ENCODE measurements at regions not wholly inside any gene's neighbourhood (a gene's known extent, or its start where the extent isn't known, plus 50 kb on each side); places are given as distances from the start of the nearest gene placed in this dataset.

DNA sequence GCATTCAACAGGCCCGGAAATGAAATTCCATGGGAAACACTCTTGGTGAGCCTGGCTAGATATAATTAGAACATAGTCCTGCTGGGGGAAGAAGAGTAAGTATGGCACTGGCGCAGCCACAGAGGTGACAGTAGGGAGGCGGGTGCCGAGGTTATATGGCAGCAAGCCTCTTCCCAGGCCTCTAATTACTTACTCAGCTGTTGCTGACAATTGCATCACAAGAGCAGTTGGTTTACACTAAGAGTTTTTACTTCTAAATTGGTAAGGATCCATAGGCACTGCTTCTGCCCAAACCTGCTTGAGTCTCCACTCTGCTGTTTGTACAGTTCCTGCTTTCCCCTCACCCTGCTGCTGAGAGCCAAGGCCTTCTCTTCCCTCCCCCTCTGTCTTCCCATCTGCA, 93.3 kb upstream of the DUSP5 start:
- Histone ChIP-seq H3K36me3 (ENCODE audit: control insufficient read depth in 2 of 2, insufficient read depth in 2 of 2, low read length in 1 of 2) (no peaks in the 10 kb centered on the region), H3K4me2 (ENCODE audit: control insufficient read depth, insufficient read depth) (no peak overlapping the region), H3K4me3 (no peak overlapping the region), H2AFZ (ENCODE audit: control insufficient read depth, low read depth, low read length) (no peak overlapping the region), H3K9me3 (replicated peaks; ENCODE audit: control insufficient read depth, insufficient read depth, low read length) (no peaks in the 10 kb centered on the region), H3K27ac (ENCODE audit: control insufficient read depth, insufficient read depth) (no peak overlapping the region), H3K79me2 (ENCODE audit: control insufficient read depth, insufficient read depth, low read length) (no peaks in the 10 kb centered on the region), H4K20me1 (ENCODE audit: control insufficient read depth, insufficient read depth) (no peaks in the 10 kb centered on the region), H3K27me3 (replicated peaks in 1 of 2; ENCODE audit: control insufficient read depth in 2 of 2, insufficient read depth in 2 of 2, low read length in 1 of 2) (no peaks in the 10 kb centered on the region), H3K4me1 (ENCODE audit: control insufficient read depth, insufficient read depth, low read length) (peaks cover 19% of the 10 kb centered on the region), H3K9ac (ENCODE audit: control insufficient read depth, insufficient read depth, low read length) (no peak overlapping the region)
- ChIA-PET RAD21 (ENCODE audit: unreplicated experiment) (interaction anchor here (1.7 kb wide), 1 partner anchor 94 kb away, joined by 7 read pairs; no protein-coding TSS in a partner anchor), SMC1A (ENCODE audit: uncharacterized antibody, unreplicated experiment) (interaction anchor here (0.6 to 3.7 kb wide), 2 partner anchors 22 to 48 kb away, joined by 3 to 11 read pairs; no protein-coding TSS in a partner anchor), CTCF (interaction anchor here (1.0 to 3.7 kb wide), 2 partner anchors 18 to 51 kb away, joined by 3 to 19 read pairs; no protein-coding TSS in a partner anchor), POLR2A (interaction anchor here (1.2 to 1.7 kb wide), 2 partner anchors 43 to 78 kb away, joined by 3 read pairs; no protein-coding TSS in a partner anchor)
- FAIRE-seq: no peak
- no TSS peak for BruUV-seq (replicated peaks)
- DNase-seq (ENCODE audit: low read depth, low spot score): no peak
- no peak for TF ChIP-seq ZNF217 (IDR thresholded peaks at IDR 0.05)
- in situ Hi-C loops (cut with MboI) (no loop called here), intact Hi-C loops (cut with micrococcal nuclease; ENCODE audit: unreplicated experiment) (no loop called here)
- ATAC-seq: no peak
- over 99% methylated on average over 4 of the region's 4 CpGs for WGBS (ENCODE audit: insufficient coverage, insufficient replicate concordance, low lambda C conversion rate, missing lambda C conversion rate)

DNA sequence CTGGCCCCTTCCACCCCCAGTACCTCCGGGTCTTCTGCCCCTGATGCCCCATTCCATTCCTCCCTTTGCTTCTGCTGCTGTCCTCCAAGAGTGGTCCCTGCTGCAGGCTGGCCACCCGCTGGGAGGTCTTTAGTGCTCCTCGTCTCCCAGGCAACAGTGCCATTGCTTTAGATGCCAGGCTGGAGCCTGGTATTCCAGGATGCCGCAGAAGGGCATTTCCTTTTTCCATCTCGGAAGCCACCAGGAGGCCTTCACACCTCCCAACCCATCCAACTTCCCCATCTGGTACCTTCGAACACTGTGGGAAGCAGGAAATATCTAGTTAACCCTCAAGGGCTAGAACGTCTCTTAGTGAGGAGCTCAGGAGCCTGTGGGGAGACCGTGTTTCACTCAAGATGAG, 92.9 kb upstream of the DUSP5 start:
- Histone ChIP-seq H3K79me2 (ENCODE audit: control insufficient read depth, insufficient read depth, low read length) (no peaks in the 10 kb centered on the region), H3K9me3 (replicated peaks; ENCODE audit: control insufficient read depth, insufficient read depth, low read length) (no peaks in the 10 kb centered on the region), H3K36me3 (ENCODE audit: control insufficient read depth in 2 of 2, insufficient read depth in 2 of 2, low read length in 1 of 2) (no peaks in the 10 kb centered on the region), H3K27me3 (replicated peaks in 1 of 2; ENCODE audit: control insufficient read depth in 2 of 2, insufficient read depth in 2 of 2, low read length in 1 of 2) (no peaks in the 10 kb centered on the region), H2AFZ (ENCODE audit: control insufficient read depth, low read depth, low read length) (no peak overlapping the region), H3K4me3 (no peak overlapping the region), H3K4me2 (ENCODE audit: control insufficient read depth, insufficient read depth) (no peak overlapping the region), H3K27ac (ENCODE audit: control insufficient read depth, insufficient read depth) (no peak overlapping the region), H4K20me1 (ENCODE audit: control insufficient read depth, insufficient read depth) (no peaks in the 10 kb centered on the region), H3K4me1 (ENCODE audit: control insufficient read depth, insufficient read depth, low read length) (peaks cover 22% of the 10 kb centered on the region), H3K9ac (ENCODE audit: control insufficient read depth, insufficient read depth, low read length) (no peak overlapping the region)
- ChIA-PET CTCF (interaction anchor here (2.5 to 3.7 kb wide), 2 partner anchors 9 to 51 kb away, joined by 8 to 19 read pairs; no protein-coding TSS in a partner anchor), SMC1A (ENCODE audit: uncharacterized antibody, unreplicated experiment) (interaction anchor here (1.3 to 5.4 kb wide), 9 partner anchors 8 to 142 kb away, joined by 3 to 67 read pairs (median 5); no protein-coding TSS in a partner anchor), POLR2A (interaction anchor here (1.1 to 11.9 kb wide), 3 partner anchors 6 to 78 kb away, joined by 3 to 117 read pairs (median 3); no protein-coding TSS in a partner anchor), RAD21 (ENCODE audit: unreplicated experiment) (interaction anchor here (1.4 to 14.4 kb wide), 3 partner anchors 8 to 94 kb away, joined by 6 to 241 read pairs (median 7); no protein-coding TSS in a partner anchor)
- DNase-seq (ENCODE audit: low read depth, low spot score) (no peak), FAIRE-seq (no peak), ATAC-seq (no peak)
- 85% methylated on average over 8 of the region's 8 CpGs for WGBS (ENCODE audit: insufficient coverage, insufficient replicate concordance, low lambda C conversion rate, missing lambda C conversion rate)
- in situ Hi-C loops (cut with MboI): no loop called here
- no TSS peak for BruUV-seq (replicated peaks)
- intact Hi-C loops (cut with micrococcal nuclease; ENCODE audit: unreplicated experiment): no loop called here
- TF ChIP-seq RAD21 (IDR thresholded peaks at IDR 0.05; ENCODE audit: insufficient read depth, low read depth, low read length): no peak
- TF ChIP-seq, protein P1, sequence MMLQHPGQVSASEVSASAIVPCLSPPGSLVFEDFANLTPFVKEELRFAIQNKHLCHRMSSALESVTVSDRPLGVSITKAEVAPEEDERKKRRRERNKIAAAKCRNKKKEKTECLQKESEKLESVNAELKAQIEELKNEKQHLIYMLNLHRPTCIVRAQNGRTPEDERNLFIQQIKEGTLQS (IDR thresholded peaks at IDR 0.05; ENCODE audit: borderline replicate concordance, extremely low read depth, low read depth, low read length): no peak
- TF ChIP-seq TCF12 (IDR thresholded peaks at IDR 0.05; ENCODE audit: low read depth, low read length): no peak
- no peak for TF ChIP-seq KAT2A (conservative IDR thresholded peaks at IDR 0.05; ENCODE audit: control insufficient read depth, low read depth, low read length)
- no peak for TF ChIP-seq GATAD2B (conservative IDR thresholded peaks at IDR 0.05; ENCODE audit: low read depth)
- no peak for TF ChIP-seq SMAD1 (IDR thresholded peaks at IDR 0.05; ENCODE audit: low read depth, partially characterized antibody)
- no peak for TF ChIP-seq ATF7 (IDR thresholded peaks at IDR 0.05; ENCODE audit: low read depth)
- no peak for TF ChIP-seq TCF7 (IDR thresholded peaks at IDR 0.05; ENCODE audit: borderline replicate concordance)
- TF ChIP-seq SP1 (IDR thresholded peaks at IDR 0.05; ENCODE audit: low read depth, low read length): no peak
- TF ChIP-seq KLF5 (IDR thresholded peaks at IDR 0.05; ENCODE audit: partially characterized antibody): no peak
- TF ChIP-seq TBL1XR1 (IDR thresholded peaks at IDR 0.05; ENCODE audit: low read depth, low read length): no peak
- no peak for TF ChIP-seq CREM (IDR thresholded peaks at IDR 0.05; ENCODE audit: low read depth)
- TF ChIP-seq, protein P2, sequence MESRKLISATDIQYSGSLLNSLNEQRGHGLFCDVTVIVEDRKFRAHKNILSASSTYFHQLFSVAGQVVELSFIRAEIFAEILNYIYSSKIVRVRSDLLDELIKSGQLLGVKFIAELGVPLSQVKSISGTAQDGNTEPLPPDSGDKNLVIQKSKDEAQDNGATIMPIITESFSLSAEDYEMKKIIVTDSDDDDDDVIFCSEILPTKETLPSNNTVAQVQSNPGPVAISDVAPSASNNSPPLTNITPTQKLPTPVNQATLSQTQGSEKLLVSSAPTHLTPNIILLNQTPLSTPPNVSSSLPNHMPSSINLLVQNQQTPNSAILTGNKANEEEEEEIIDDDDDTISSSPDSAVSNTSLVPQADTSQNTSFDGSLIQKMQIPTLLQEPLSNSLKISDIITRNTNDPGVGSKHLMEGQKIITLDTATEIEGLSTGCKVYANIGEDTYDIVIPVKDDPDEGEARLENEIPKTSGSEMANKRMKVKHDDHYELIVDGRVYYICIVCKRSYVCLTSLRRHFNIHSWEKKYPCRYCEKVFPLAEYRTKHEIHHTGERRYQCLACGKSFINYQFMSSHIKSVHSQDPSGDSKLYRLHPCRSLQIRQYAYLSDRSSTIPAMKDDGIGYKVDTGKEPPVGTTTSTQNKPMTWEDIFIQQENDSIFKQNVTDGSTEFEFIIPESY (IDR thresholded peaks at IDR 0.05): no peak
- TF ChIP-seq SMC3 (IDR thresholded peaks at IDR 0.05; ENCODE audit: borderline replicate concordance, low read length): no peak
